Keratinocyte (primary cell): ENCODE measurements at regions not wholly inside any gene's neighbourhood (a gene's known extent, or its start where the extent isn't known, plus 50 kb on each side); places are given as distances from the start of the nearest gene placed in this dataset.
A peak's percentile ranks its signal among the peaks of the same experiment; 100 is the strongest.

ENCODE experiments used
- DNase-seq: peaks from one replicate; pipeline ENCODE4 v3.0.0-alpha.2; 2011; ENCODE audit warnings: low read depth, missing footprints, low spot score
- FAIRE-seq: peaks from 2 replicates; lab custom pipeline; 2011; peaks lifted over from hg19 to GRCh38; lab: Jason Lieb, UNC
- H2AFZ ChIP-seq: 2 replicates; pipeline ENCODE4 v1.6.0; 2012; ENCODE audit warnings: low read length, control low read depth, inconsistent platforms; ENCODE audit not compliant: control insufficient read depth
- H3K27ac ChIP-seq: 2 replicates; pipeline ENCODE4 v1.5.1; 2011; ENCODE audit warnings: low read length; ENCODE audit not compliant: control insufficient read depth, insufficient read depth
- H3K27me3 ChIP-seq: 3 replicates; pipeline ENCODE4 v1.6.0; 2011; ENCODE audit warnings: low read length; ENCODE audit not compliant: control insufficient read depth, insufficient read depth; ENCODE audit errors: extremely low read depth
- H3K36me3 ChIP-seq, 2 experiments: 2 replicates in 1 of 2; 3 replicates in 1 of 2; pipeline ENCODE4 v1.5.1; 2011; ENCODE audit warnings: low read length in 2 of 2, mild to moderate bottlenecking in 1 of 2; ENCODE audit not compliant: control insufficient read depth in 2 of 2, insufficient read depth in 2 of 2; ENCODE audit errors: extremely low read depth in 1 of 2
- H3K4me1 ChIP-seq: 3 replicates; pipeline ENCODE4 v1.5.1; 2011; ENCODE audit warnings: low read length; ENCODE audit not compliant: control insufficient read depth, insufficient read depth; ENCODE audit errors: extremely low read depth
- H3K4me2 ChIP-seq: 3 replicates; pipeline ENCODE4 v1.6.0; 2011; ENCODE audit warnings: low read depth, low read length; ENCODE audit not compliant: control insufficient read depth, insufficient read depth; ENCODE audit errors: extremely low read depth
- H3K4me3 ChIP-seq, 3 experiments: fragments of 200-600 bp in 1 of 3; sonication (generic) in 1 of 3; 2 replicates in 2 of 3; 3 replicates in 1 of 3; pipeline ENCODE4 v1.5.1; 2011 to 2016; ENCODE audit warnings: low read length in 3 of 3, mild to moderate bottlenecking in 3 of 3, control low read depth in 2 of 3, inconsistent platforms in 1 of 3, low read depth in 1 of 3, mixed read lengths in 1 of 3, mixed run types in 1 of 3, moderate library complexity in 1 of 3; ENCODE audit not compliant: control insufficient read depth in 2 of 3, insufficient read depth in 2 of 3; ENCODE audit errors: extremely low read depth in 1 of 3
- H3K79me2 ChIP-seq: 2 replicates; pipeline ENCODE4 v1.6.0; 2012; ENCODE audit warnings: low read length; ENCODE audit not compliant: control insufficient read depth, insufficient read depth
- H3K9ac ChIP-seq: 3 replicates; pipeline ENCODE4 v1.6.0; 2011; ENCODE audit warnings: low read length; ENCODE audit not compliant: control insufficient read depth, insufficient read depth; ENCODE audit errors: extremely low read depth
- H3K9me1 ChIP-seq: 3 replicates; pipeline ENCODE4 v1.6.0; 2011; ENCODE audit warnings: low read length; ENCODE audit not compliant: control insufficient read depth, insufficient read depth; ENCODE audit errors: extremely low read depth
- H3K9me3 ChIP-seq: 2 replicates; pipeline ENCODE4 v1.5.1; 2012; ENCODE audit warnings: low read depth, low read length; ENCODE audit not compliant: control insufficient read depth
- H4K20me1 ChIP-seq: 3 replicates; pipeline ENCODE4 v1.6.0; 2011; ENCODE audit warnings: low read length; ENCODE audit not compliant: control insufficient read depth, insufficient read depth; ENCODE audit errors: extremely low read depth
- EZH2 ChIP-seq: IDR thresholded peaks from one replicate; pipeline ENCODE4 v1.6.1; 2012; ENCODE audit warnings: inconsistent platforms, mild to moderate bottlenecking, low read length, moderate library complexity
- dilution Hi-C: fragments of 300-500 bp; cut with MboI; formaldehyde crosslinking; loops from one replicate; pipeline ENCODE4 v1.7.0; 2020; ENCODE audit warnings: low sequenced_read_pairs; ENCODE audit not compliant: extremely low pct_ligation_motif_present
- TF ChIP-seq, protein P1 (sequence below), 3 experiments: IDR thresholded peaks in 1 of 3; conservative IDR thresholded peaks in 1 of 3; optimal IDR thresholded peaks in 1 of 3; 2 replicates in 2 of 3; 3 replicates in 1 of 3; pipeline versions ENCODE3 to v1.5.1; 2011; ENCODE audit warnings: low read length in 3 of 3, mild to moderate bottlenecking in 3 of 3, moderate library complexity in 2 of 3, control low read depth in 1 of 3, inconsistent platforms in 1 of 3; ENCODE audit not compliant: insufficient read depth in 2 of 3; ENCODE audit errors: extremely low read depth in 1 of 3

DNA sequence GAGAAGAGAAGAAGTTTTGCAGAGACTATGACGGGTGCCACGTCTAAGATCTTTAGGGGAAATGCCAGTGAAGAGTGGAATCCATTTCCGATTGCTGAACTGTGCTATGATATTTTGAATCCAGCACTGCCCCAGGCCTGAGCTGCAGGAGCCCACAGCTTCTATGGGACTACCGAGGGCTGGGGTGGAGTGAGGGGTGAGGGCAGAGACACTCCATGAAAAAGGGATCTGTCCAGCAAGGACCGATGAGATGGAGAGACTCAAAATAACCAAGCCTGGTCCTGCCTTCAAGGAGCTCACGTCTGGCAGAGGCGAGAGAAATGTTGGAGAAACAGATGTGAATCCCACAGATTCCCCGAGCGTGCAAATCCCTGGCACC, 79.8 kb upstream of the MEF2A start:
- no peak overlapping the region for H3K9ac ChIP-seq

DNA sequence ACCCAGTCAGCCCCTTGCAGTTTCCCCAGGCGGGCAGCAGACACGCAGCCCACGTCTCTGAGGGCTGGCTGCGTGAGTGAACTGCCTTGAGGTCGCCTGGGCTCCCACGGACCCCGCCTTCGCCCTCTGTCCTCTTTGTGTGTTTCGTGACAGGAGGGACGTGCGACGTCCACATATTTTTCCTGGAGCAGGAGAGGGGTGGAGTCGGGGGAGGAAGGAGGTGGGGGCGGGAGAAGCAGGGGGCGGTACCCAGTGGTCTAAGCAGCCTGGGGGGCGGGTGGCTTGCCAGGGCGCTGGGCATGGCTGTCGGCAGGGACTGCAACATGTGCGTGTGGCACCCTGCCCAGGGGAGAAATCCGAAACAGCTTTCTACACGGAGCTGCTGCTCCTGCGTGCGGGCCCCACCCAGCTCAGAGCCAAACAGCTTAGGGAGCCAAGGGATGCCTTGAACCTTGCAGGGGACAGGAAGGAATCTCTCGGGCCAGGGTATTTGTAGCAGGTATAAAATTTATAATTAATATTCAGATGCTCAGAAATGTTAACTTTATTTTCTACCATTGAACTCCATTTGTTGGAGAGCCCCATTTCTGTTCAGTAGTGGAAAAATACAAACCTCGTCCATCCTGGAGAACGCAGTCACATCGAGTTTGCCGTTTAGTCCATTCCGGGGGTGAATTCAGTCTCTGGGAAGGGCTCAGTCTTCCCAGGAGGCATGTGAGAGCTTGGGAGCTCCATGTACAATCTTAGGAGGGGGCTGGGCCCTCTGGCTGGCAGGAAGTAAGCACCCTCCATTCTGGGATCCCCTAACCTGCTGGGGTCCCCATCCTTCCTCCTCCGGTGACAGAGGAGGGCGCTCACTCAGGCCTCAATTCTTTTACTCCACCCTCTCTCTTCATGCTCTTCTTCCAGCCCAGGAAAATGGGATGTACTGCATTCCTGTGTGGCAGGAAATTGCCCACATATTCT, 79.1 kb upstream of the MEF2A start:
- FAIRE-seq, result no peak
- DNase-seq, result no peak
- Histone ChIP-seq H3K4me3 (peak overlapping the region in 2 of 3 experiments; percentile 6 to 35), H3K36me3 (no peaks in the 10 kb centered on the region), H3K9me3 (no peaks in the 10 kb centered on the region), H4K20me1 (no peaks in the 10 kb centered on the region), H3K27me3 (peaks cover 3% of the 10 kb centered on the region), H3K79me2 (no peaks in the 10 kb centered on the region), H3K27ac (no peak overlapping the region), H3K9ac (no peak overlapping the region), H3K9me1 (no peaks in the 10 kb centered on the region), H3K4me1 (peaks cover 9% of the 10 kb centered on the region), H3K4me2 (peak overlapping the region; percentile 67), H2AFZ (peak overlapping the region; percentile 70)
- dilution Hi-C loops, result no loop called here
- TF ChIP-seq, protein P1, sequence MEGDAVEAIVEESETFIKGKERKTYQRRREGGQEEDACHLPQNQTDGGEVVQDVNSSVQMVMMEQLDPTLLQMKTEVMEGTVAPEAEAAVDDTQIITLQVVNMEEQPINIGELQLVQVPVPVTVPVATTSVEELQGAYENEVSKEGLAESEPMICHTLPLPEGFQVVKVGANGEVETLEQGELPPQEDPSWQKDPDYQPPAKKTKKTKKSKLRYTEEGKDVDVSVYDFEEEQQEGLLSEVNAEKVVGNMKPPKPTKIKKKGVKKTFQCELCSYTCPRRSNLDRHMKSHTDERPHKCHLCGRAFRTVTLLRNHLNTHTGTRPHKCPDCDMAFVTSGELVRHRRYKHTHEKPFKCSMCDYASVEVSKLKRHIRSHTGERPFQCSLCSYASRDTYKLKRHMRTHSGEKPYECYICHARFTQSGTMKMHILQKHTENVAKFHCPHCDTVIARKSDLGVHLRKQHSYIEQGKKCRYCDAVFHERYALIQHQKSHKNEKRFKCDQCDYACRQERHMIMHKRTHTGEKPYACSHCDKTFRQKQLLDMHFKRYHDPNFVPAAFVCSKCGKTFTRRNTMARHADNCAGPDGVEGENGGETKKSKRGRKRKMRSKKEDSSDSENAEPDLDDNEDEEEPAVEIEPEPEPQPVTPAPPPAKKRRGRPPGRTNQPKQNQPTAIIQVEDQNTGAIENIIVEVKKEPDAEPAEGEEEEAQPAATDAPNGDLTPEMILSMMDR (optimal IDR thresholded peaks at IDR 0.05 in 1 of 3, IDR thresholded peaks at IDR 0.05 in 1 of 3, conservative IDR thresholded peaks at IDR 0.05 in 1 of 3; ENCODE audit: extremely low read depth in 1 of 3, insufficient read depth in 2 of 3, low read length in 3 of 3), result no peak
- no peak for TF ChIP-seq EZH2

More for the DNA sequence above, 79.8 kb upstream of the MEF2A start:
- Histone ChIP-seq H3K27ac (no peak overlapping the region), H3K27me3 (peaks cover 3% of the 10 kb centered on the region), H2AFZ (peak overlapping the region; percentile 54), H4K20me1 (no peaks in the 10 kb centered on the region), H3K9me1 (no peaks in the 10 kb centered on the region), H3K9me3 (no peaks in the 10 kb centered on the region), H3K79me2 (no peaks in the 10 kb centered on the region), H3K36me3 (no peaks in the 10 kb centered on the region), H3K4me2 (peak overlapping the region; percentile 67), H3K4me1 (peaks cover 9% of the 10 kb centered on the region), H3K4me3 (no peak overlapping the region)
- dilution Hi-C loops, result no loop called here
- FAIRE-seq (peak; percentile 29), DNase-seq (no peak)
- no peak for TF ChIP-seq EZH2
- TF ChIP-seq, protein P1 (optimal IDR thresholded peaks at IDR 0.05 in 1 of 3, IDR thresholded peaks at IDR 0.05 in 1 of 3, conservative IDR thresholded peaks at IDR 0.05 in 1 of 3; ENCODE audit: extremely low read depth in 1 of 3, insufficient read depth in 2 of 3, low read length in 3 of 3), result no peak
